Astrocyte (in vitro differentiated cells and primary cell): ENCODE measurements at regions not wholly inside any gene's neighbourhood (a gene's known extent, or its start where the extent isn't known, plus 50 kb on each side); places are given as distances from the start of the nearest gene placed in this dataset.
A peak's percentile ranks its signal among the peaks of the same experiment; 100 is the strongest.

Experiments used
- DNase-seq: peaks from one replicate; pipeline ENCODE4 v3.0.0-alpha.2; 2010; ENCODE audit warnings: low read depth
- FAIRE-seq: peaks from 2 replicates; lab custom pipeline; 2011; peaks lifted over from hg19 to GRCh38; lab: Jason Lieb, UNC
- H2AFZ ChIP-seq: 2 replicates; pipeline ENCODE4 v1.6.0; 2012; ENCODE audit warnings: low read depth, low read length, inconsistent platforms
- H3K27ac ChIP-seq: 2 replicates; pipeline ENCODE4 v1.5.1; 2011; ENCODE audit warnings: low read depth, low read length, inconsistent platforms
- H3K27me3 ChIP-seq: 2 replicates; pipeline ENCODE4 v1.6.0; 2011; ENCODE audit warnings: low read length, inconsistent platforms; ENCODE audit not compliant: insufficient read depth
- H3K36me3 ChIP-seq: 2 replicates; pipeline ENCODE4 v1.5.1; 2011; ENCODE audit warnings: low read length, inconsistent platforms; ENCODE audit not compliant: insufficient read depth
- H3K4me1 ChIP-seq: 2 replicates; pipeline ENCODE4 v1.5.1; 2011; ENCODE audit warnings: low read length, inconsistent platforms; ENCODE audit not compliant: insufficient read depth
- H3K4me2 ChIP-seq: 2 replicates; pipeline ENCODE4 v1.6.0; 2012; ENCODE audit warnings: low read length, inconsistent platforms
- H3K4me3 ChIP-seq: 2 replicates; pipeline ENCODE4 v1.5.1; 2011; ENCODE audit warnings: low read depth, mild to moderate bottlenecking, low read length, inconsistent platforms; ENCODE audit not compliant: insufficient read depth
- H3K79me2 ChIP-seq: 2 replicates; pipeline ENCODE4 v1.6.0; 2012; ENCODE audit warnings: mild to moderate bottlenecking, low read length, inconsistent platforms; ENCODE audit not compliant: insufficient read depth
- H3K9ac ChIP-seq: 2 replicates; pipeline ENCODE4 v1.6.0; 2012; ENCODE audit warnings: mild to moderate bottlenecking, low read length, inconsistent platforms
- H3K9me3 ChIP-seq: 2 replicates; pipeline ENCODE4 v1.5.1; 2012; ENCODE audit warnings: low read depth, mild to moderate bottlenecking, low read length, inconsistent platforms; ENCODE audit not compliant: insufficient read depth
- H4K20me1 ChIP-seq: 2 replicates; pipeline ENCODE4 v1.6.0; 2012; ENCODE audit warnings: low read length, inconsistent platforms; ENCODE audit not compliant: insufficient read depth
- H3K27ac Mint-ChIP-seq: one replicate; pipeline ENCODE4 v1.8.0; 2021; ENCODE audit warnings: mild to moderate bottlenecking, mixed read lengths; ENCODE audit not compliant: unreplicated experiment
- H3K27me3 Mint-ChIP-seq: one replicate; pipeline ENCODE4 v1.8.0; 2021; ENCODE audit warnings: low read depth, mixed read lengths; ENCODE audit not compliant: unreplicated experiment
- H3K36me3 Mint-ChIP-seq: one replicate; pipeline ENCODE4 v1.8.0; 2021; ENCODE audit warnings: low read depth, mixed read lengths; ENCODE audit not compliant: unreplicated experiment
- H3K4me1 Mint-ChIP-seq: one replicate; pipeline ENCODE4 v1.8.0; 2021; ENCODE audit warnings: low read depth, mixed read lengths; ENCODE audit not compliant: unreplicated experiment
- H3K4me3 Mint-ChIP-seq: one replicate; pipeline ENCODE4 v1.8.0; 2021; ENCODE audit warnings: mild to moderate bottlenecking, moderate library complexity, mixed read lengths; ENCODE audit not compliant: unreplicated experiment
- H3K9me3 Mint-ChIP-seq: one replicate; pipeline ENCODE4 v1.8.0; 2021; ENCODE audit warnings: mild to moderate bottlenecking, mixed read lengths; ENCODE audit not compliant: unreplicated experiment
- CTCF ChIP-seq: IDR thresholded peaks from 2 replicates; pipeline ENCODE4 v1.5.1; 2011; ENCODE audit warnings: low read depth, mild to moderate bottlenecking, inconsistent platforms, low read length, moderate library complexity; ENCODE audit not compliant: insufficient read depth
- EZH2 ChIP-seq: IDR thresholded peaks from 2 replicates; pipeline ENCODE4 v1.6.1; 2012; ENCODE audit warnings: mild to moderate bottlenecking, low read length, inconsistent platforms; ENCODE audit not compliant: insufficient read depth

- no peak overlapping the region for H3K4me3 Mint-ChIP-seq
- Histone ChIP-seq H3K4me3 (no peak overlapping the region), H4K20me1 (no peaks in the 10 kb centered on the region), H3K4me2 (peak overlapping the region; percentile 46), H3K27me3 (peaks cover 3% of the 10 kb centered on the region), H3K9ac (no peak overlapping the region), H3K36me3 (no peaks in the 10 kb centered on the region), H2AFZ (no peak overlapping the region), H3K4me1 (peaks cover 16% of the 10 kb centered on the region), H3K9me3 (no peaks in the 10 kb centered on the region), H3K27ac (peak overlapping the region; percentile 5), H3K79me2 (no peaks in the 10 kb centered on the region)
- peaks cover 6% of the 10 kb centered on the region for H3K9me3 Mint-ChIP-seq
- no peaks in the 10 kb centered on the region for H3K36me3 Mint-ChIP-seq
- peaks cover 4% of the 10 kb centered on the region for H3K4me1 Mint-ChIP-seq
- no peak overlapping the region for H3K27ac Mint-ChIP-seq
- DNase-seq (peak; percentile 46), FAIRE-seq (no peak)
- TF ChIP-seq EZH2: no peak
- TF ChIP-seq CTCF: no peak
- H3K27me3 Mint-ChIP-seq: peaks cover 8% of the 10 kb centered on the region
Observed at GRCh38 chr1:233442026-233442780, 114.7 kb downstream of the MAP3K21 start.

- peaks cover 4% of the 10 kb centered on the region for H3K4me1 Mint-ChIP-seq
- H3K9me3 ChIP-seq: no peaks in the 10 kb centered on the region
- H3K79me2 ChIP-seq: no peaks in the 10 kb centered on the region
- no peak overlapping the region for H3K27ac ChIP-seq
- no peaks in the 10 kb centered on the region for H4K20me1 ChIP-seq
- H3K4me3 ChIP-seq: no peak overlapping the region
- no peaks in the 10 kb centered on the region for H3K36me3 Mint-ChIP-seq
- H3K9me3 Mint-ChIP-seq: peaks cover 6% of the 10 kb centered on the region
- peaks cover 3% of the 10 kb centered on the region for H3K27me3 ChIP-seq
- no peak overlapping the region for H2AFZ ChIP-seq
- no peak overlapping the region for H3K27ac Mint-ChIP-seq
- TF ChIP-seq EZH2: no peak
- TF ChIP-seq CTCF: no peak
- peak; percentile 61 for DNase-seq
- no peak overlapping the region for H3K4me2 ChIP-seq
- H3K4me1 ChIP-seq: peaks cover 16% of the 10 kb centered on the region
- no peak overlapping the region for H3K4me3 Mint-ChIP-seq
- no peak for FAIRE-seq
- H3K36me3 ChIP-seq: no peaks in the 10 kb centered on the region
- no peak overlapping the region for H3K9ac ChIP-seq
- H3K27me3 Mint-ChIP-seq: peaks cover 7% of the 10 kb centered on the region
Observed at GRCh38 chr1:233443040-233443760, 115.7 kb downstream of the MAP3K21 start.
